GM18519 (cell line): ENCODE measurements at regions not wholly inside any gene's neighbourhood (a gene's known extent, or its start where the extent isn't known, plus 50 kb on each side); places are given as distances from the start of the nearest gene placed in this dataset.
"Not testable (repeated sequence)": the region's sequence is repeated elsewhere in the genome, so short reads cannot be mapped to it uniquely, and the experiment has no call there.

Source experiments
- ATAC-seq: cut with Tn5 transposase; IDR thresholded peaks from one replicate; pipeline ENCODE4 v1.9.1; 2021; ENCODE audit warnings: mild to moderate bottlenecking, moderate library complexity; ENCODE audit not compliant: unreplicated experiment, low FRiP score

- ATAC-seq, result no peak
Measured at GRCh38 chr19:27744926-27745768, 1467.8 kb downstream of the UQCRFS1 start.

GRCh38 chr19:27742041-27742440, 1470.9 kb downstream of the UQCRFS1 start:
- ATAC-seq, result no peak

GRCh38 chr19:27741236-27741635, 1471.7 kb downstream of the UQCRFS1 start:
- ATAC-seq, result no peak

GRCh38 chr19:27740396-27740795, 1472.6 kb downstream of the UQCRFS1 start:
- ATAC-seq, result no peak

DNA sequence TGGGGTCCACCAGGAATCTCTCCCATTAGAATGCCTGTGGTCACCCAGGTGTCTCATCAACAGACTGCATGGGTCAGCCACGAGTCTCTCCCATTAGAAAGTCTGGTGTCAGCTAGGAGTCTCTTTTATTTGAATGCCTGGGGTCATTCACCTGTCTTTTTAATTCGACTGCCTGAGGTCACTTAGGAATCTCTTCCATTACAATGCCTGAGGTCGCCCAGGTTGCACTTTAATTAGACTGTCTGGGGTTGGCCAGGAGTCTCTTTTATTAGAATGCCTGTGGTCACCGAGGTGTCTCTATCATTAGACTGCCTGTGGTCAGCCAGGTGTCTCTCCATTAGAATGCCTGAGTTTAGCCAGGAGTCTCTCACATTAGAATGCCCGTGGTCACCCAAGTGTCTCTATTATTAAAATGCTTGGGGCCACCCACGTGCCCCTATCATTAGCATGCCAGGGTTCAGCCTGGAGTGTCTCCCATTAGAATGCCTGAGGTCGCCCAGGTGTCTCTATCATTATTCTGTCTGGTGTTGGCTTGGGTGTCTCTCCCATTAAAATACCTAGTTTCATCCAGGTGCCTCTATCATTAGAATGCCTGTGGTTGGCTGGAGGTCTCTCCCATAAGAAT, 1474.3 kb downstream of the UQCRFS1 start:
- ATAC-seq, result no peak

DNA sequence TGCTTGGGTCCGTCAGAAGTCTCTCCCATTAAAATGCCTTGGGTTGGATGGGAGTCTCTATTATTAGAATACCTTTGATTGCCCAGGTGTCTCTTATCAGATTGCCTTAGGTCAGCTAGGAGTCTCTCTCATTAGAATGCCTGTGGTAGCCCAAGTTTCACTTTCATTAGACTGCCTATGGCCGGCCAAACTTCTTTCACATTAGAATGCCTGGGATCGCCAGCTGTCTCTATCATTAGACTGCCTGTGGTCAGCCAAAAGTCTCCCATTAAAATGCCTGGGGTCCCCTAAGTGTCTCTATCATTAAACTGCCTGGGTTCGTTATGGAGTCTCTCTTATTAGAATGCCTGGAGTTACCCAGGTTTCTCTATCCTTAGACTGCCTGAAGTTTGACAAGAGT, 1476.7 kb downstream of the UQCRFS1 start:
- ATAC-seq, result no peak

DNA sequence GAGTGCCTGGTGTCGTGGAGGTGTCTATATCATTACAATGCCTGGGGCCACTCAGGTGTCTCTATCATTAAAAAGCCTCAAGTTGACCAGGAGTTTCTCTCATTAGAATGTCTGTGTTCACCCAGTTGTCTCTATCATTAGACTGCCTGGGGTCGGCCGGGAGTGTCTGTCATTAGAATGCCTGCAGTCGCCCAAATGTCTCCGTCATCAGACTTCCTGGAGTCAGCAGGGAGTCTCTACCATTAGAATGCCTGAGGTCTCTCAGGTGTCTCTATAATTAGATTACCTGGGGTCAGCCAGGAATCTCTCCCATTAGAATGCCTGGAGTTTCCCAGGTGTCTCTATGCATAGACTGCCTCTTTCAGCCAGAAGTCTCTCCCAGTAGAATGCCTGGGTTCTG, 1477.6 kb downstream of the UQCRFS1 start:
- ATAC-seq, result no peak

DNA sequence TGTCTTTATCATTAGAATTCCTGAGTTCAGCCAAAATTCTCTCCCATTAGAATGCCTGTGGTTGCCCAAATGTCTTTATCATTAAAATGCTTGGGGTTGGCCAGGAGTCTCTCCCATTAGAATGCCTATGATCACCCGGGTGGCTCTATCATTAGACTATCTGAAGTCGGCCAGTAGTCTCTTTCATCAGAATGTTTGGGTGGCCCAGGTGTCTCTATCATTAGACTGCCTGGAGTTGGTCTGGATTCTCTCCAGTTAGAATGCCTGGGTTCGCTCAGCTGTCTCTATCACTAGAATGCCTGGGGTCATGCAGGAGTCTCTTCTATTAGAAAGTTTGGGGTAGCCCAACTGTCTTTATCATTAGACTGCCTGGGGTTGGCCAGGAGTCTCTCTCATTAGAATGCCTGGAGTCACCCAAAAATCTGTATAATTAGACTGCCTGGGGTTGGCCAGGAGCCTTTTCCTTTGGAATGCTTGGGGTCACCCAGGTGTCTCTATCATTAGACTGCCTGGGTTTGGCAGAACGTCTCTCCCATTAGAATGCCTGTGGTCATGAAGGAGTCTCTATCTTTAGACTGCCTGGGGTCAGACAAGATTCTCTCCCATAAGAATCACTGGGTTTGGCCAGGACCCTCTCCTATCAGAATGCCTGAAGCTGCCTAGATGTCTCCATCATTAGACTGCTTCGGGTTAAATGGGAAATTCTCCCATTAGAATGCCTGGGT, 1478.3 kb downstream of the UQCRFS1 start:
- ATAC-seq, result no peak

GRCh38 chr19:27733551-27734266, 1479.2 kb downstream of the UQCRFS1 start:
- ATAC-seq, result no peak

GRCh38 chr19:27729332-27729731, 1483.6 kb downstream of the UQCRFS1 start:
- ATAC-seq, result no peak

- no peak for ATAC-seq
Measured at GRCh38 chr19:27722625-27723024, 1490.3 kb downstream of the UQCRFS1 start.

DNA sequence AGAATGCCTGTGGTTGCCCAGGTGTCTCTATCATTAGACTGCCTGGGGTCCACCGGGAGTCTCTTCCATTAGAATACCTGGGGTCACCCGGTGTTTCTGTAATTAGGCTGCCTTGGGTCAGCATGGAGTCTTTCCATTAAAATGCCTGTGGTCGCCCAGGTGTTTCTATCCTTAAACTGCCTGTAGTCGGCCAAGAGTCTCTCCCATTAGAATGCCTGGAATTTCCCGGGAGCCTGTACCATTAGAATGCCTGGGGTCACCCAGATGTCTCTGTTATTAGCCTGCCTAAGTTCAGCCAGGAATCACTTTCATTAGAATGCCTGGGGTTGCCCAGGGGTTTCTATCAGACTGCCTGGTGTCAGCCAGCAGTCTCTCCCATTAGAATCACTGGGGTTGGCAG, 1492.8 kb downstream of the UQCRFS1 start:
- no peak for ATAC-seq

GRCh38 chr19:27719034-27719433, 1493.9 kb downstream of the UQCRFS1 start:
- ATAC-seq, result no peak

DNA sequence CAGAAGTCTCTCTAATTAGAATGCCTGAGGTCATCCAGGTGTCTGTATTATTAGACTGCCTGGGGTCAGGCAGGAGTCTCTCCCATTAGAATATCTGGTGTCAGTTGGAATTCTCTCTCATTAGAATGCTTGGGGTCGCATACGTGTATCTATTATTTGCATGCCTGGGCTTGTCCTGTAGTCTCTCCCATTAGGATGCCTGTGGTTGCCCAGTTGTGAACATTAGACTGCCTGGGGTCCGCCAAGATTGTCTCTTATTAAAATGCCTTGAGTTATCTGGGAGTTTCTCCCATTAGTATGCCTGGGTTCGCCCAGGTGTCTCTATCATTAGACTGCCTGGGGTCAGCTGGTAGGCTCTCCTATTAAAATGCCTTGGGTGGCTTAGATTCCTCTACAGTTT, 1494.7 kb downstream of the UQCRFS1 start:
- ATAC-seq, result no peak

DNA sequence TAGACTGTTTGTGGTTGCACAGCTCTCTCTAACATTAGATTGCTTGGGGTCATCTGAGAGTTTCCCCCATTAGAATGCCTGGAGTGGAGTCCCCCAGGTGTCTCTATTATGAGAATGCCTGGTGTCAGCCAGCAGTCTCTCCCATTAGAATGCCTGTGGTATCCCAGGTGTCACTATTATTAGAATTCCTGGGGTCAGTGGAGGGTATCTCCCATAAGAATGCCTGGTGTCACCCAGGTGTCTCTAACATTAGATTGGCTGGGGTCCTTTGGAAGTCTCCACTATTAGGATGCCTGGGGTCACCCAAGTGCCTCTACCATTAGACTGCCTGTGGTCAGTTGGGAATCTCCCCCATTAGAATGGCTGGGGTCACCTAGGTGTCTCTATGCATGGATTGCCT, 1495.1 kb downstream of the UQCRFS1 start:
- ATAC-seq, result no peak

GRCh38 chr19:27716922-27717321, 1496.0 kb downstream of the UQCRFS1 start:
- ATAC-seq, result no peak

DNA sequence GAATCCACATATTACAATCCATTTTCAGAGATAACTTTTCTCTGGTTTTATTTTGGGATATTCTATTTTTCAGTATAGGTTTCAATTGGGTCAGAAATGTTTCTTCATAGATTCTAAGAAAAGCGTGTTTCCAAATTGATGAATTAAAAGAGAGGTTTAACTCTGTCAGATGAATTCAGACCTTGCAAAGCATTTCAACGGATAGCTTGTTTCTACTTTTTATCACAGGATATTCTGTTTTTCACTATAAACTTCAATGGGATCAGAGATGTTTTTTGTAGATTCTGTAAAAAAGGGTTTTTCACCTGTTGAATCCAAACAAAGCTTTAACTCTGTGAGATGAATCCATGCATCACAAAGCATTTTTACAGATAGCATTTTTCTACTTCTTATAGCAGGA, 1498.1 kb downstream of the UQCRFS1 start:
- no peak for ATAC-seq

GRCh38 chr19:27709496-27709895, 1503.5 kb downstream of the UQCRFS1 start:
- ATAC-seq, result no peak

DNA sequence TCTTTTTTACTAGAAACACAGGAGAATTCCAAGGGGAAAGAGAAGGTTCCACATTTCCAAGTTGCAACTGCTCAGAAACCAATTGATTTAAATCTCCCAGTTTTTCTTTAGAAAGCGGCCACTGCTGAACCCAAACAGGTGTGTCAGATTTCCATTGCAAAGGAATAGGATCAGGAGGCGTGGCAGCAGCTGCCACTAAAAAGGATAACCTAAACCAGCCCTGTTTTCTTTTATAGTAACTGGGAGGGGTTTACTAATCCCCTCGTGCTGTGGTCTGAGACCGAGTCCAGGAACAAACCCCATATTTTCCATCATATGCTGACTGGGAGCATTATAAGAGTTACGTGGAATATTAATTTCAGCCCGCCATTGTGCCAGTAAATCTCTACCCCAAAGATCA, 1504.0 kb downstream of the UQCRFS1 start:
- ATAC-seq, result not testable (repeated sequence)

GRCh38 chr19:27707026-27707425, 1505.9 kb downstream of the UQCRFS1 start:
- ATAC-seq, result not testable (repeated sequence)

DNA sequence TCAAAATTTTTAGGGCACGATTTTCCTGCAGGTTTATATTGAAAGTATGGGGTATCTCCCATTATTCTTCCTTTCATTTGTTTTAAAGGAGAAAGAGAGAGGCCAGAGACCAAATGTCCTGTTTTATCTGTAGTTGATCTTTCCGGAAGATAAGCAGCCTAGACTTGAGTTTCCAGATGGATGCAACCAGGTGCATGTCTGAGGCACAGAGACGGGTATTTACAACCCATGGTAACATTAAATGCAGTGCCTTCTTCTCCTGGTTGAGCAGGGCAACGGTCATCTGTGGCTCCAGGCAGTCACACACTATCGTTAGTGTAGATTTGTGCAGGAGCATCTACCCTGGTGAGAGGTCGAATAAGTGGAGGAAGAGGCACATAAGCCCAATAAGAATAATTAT, 1507.1 kb downstream of the UQCRFS1 start:
- no peak for ATAC-seq
